K562 (cell line): ENCODE measurements at regions not wholly inside any gene's neighbourhood (a gene's known extent, or its start where the extent isn't known, plus 50 kb on each side); places are given as distances from the start of the nearest gene placed in this dataset.

ENCODE experiments used
- ATAC-seq: fragments of 200-7000 bp; cut with Tn5 transposase; 3 replicates; pipeline ENCODE4 v1.9.1; 2020; ENCODE audit warnings: moderate library complexity
- BruUV-seq: library from RNA; stranded (reverse); fragments of 400-500 nt; replicated peaks from 2 replicates; lab custom pipeline; 2021; lab: Mats Ljungman, UMichigan
- CTCF ChIA-PET: fragments of 300-600 bp; formaldehyde crosslinking; extraction: SDS; loops from one replicate; lab custom pipeline; 2021; ENCODE audit warnings: low intra/inter-chr PET ratio; lab: Yijun Ruan, JAX
- POLR2A ChIA-PET: fragments of 300-600, 350-650 bp; sonication (Branson Sonifier 250); formaldehyde crosslinking; extraction: SDS; loops from one replicate; lab custom pipeline; 2021; ENCODE audit warnings: antibody characterized with exemption, inconsistent platforms; lab: Yijun Ruan, JAX
- DNase-seq, 4 experiments: peaks; one replicate each; pipeline versions ENCODE4 v3.0.0 to v3.0.0-alpha.2; 2011 to 2018; ENCODE audit warnings: low spot score in 3 of 4, mixed read lengths in 3 of 4; ENCODE audit errors: extremely low read depth in 1 of 4
- FAIRE-seq: peaks from 2 replicates; lab custom pipeline; 2011; peaks lifted over from hg19 to GRCh38; lab: Jason Lieb, UNC
- H2AFZ ChIP-seq: 2 replicates; pipeline ENCODE4 v1.6.0; 2011; ENCODE audit warnings: low read depth, low read length, control low read depth, inconsistent platforms
- H3K27ac ChIP-seq: fragments of 200-600 bp; 3 replicates; pipeline ENCODE4 v1.8.0; 2011; ENCODE audit warnings: low read depth, mild to moderate bottlenecking, control low read depth, inconsistent platforms, low read length, moderate library complexity, mixed read lengths; ENCODE audit errors: extremely low read depth
- H3K27me3 ChIP-seq, 2 experiments: fragments of 300-600 bp in 1 of 2; 2 replicates in 1 of 2; 3 replicates in 1 of 2; pipeline versions ENCODE4 v1.6.0 to v1.8.0; 2011; ENCODE audit warnings: inconsistent platforms in 2 of 2, low read length in 2 of 2, mild to moderate bottlenecking in 1 of 2, mixed read lengths in 1 of 2, moderate library complexity in 1 of 2; ENCODE audit not compliant: control insufficient read depth in 2 of 2, insufficient read depth in 2 of 2
- H3K36me3 ChIP-seq: fragments of 300-600 bp; 3 replicates; pipeline ENCODE4 v1.8.0; 2011; ENCODE audit warnings: mild to moderate bottlenecking, low read length, inconsistent platforms; ENCODE audit not compliant: control insufficient read depth, insufficient read depth
- H3K4me1 ChIP-seq, 2 experiments: fragments of 200-600 bp in 1 of 2; replicated peaks in 1 of 2; 2 replicates in 1 of 2; 3 replicates in 1 of 2; pipeline versions ENCODE4 v1.5.1 to v1.8.0; 2011; ENCODE audit warnings: inconsistent platforms in 2 of 2, low read length in 2 of 2, mild to moderate bottlenecking in 1 of 2, mixed read lengths in 1 of 2, moderate library complexity in 1 of 2; ENCODE audit not compliant: control insufficient read depth in 2 of 2, insufficient read depth in 2 of 2
- H3K4me2 ChIP-seq: 2 replicates; pipeline ENCODE4 v1.6.1; 2011; ENCODE audit warnings: low read length, control low read depth, inconsistent platforms, mixed read lengths; ENCODE audit not compliant: insufficient read depth
- H3K4me3 ChIP-seq: fragments of 200-600 bp; sonication (generic), shearing (Covaris generic); 2 replicates; pipeline ENCODE4 v1.5.1; 2016; ENCODE audit warnings: control low read depth, inconsistent platforms
- H3K79me2 ChIP-seq: fragments of 200-600 bp; 3 replicates; pipeline ENCODE4 v1.8.0; 2011; ENCODE audit warnings: low read length, inconsistent platforms; ENCODE audit not compliant: control insufficient read depth, insufficient read depth
- H3K9ac ChIP-seq, 2 experiments: 2 replicates each; pipeline versions ENCODE4 v1.6.0 to v1.6.1; 2011; ENCODE audit warnings: low read depth in 2 of 2, low read length in 2 of 2, control low read depth in 1 of 2, inconsistent platforms in 1 of 2, mild to moderate bottlenecking in 1 of 2, mixed read lengths in 1 of 2; ENCODE audit not compliant: insufficient read depth in 1 of 2
- H3K9me1 ChIP-seq: one replicate; pipeline ENCODE4 v1.6.0; 2011; ENCODE audit warnings: inconsistent platforms, mild to moderate bottlenecking, low read length, moderate library complexity; ENCODE audit not compliant: control insufficient read depth, insufficient read depth
- H3K9me3 ChIP-seq: replicated peaks from 2 replicates; pipeline ENCODE4 v1.5.1; 2011; ENCODE audit warnings: low read depth, low read length, inconsistent platforms; ENCODE audit not compliant: control insufficient read depth, insufficient read depth
- H4K20me1 ChIP-seq: replicated peaks from 2 replicates; pipeline ENCODE4 v1.6.1; 2011; ENCODE audit warnings: low read length, inconsistent platforms, mixed read lengths; ENCODE audit not compliant: control insufficient read depth, insufficient read depth
- BCOR ChIP-seq: fragments of 450-650 bp; IDR thresholded peaks from 2 replicates; pipeline ENCODE4 v1.6.1; 2016
- EP400 ChIP-seq: fragments of 450-650 bp; IDR thresholded peaks from 2 replicates; pipeline ENCODE4 v1.6.1; 2017; ENCODE audit warnings: antibody characterized with exemption, mild to moderate bottlenecking, moderate library complexity
- ID3 ChIP-seq, 2 experiments: fragments of 250-450 bp in 1 of 2; fragments of 450-650 bp in 1 of 2; sonication (Bioruptor Pico) in 1 of 2; IDR thresholded peaks; 2 replicates each; pipeline versions ENCODE4 v1.6.1 to v1.8.0; 2016 to 2021; ENCODE audit warnings: mild to moderate bottlenecking in 2 of 2, moderate library complexity in 2 of 2, missing compliant biosample characterization in 1 of 2, missing genetic modification characterization in 1 of 2
- POLR2A ChIP-seq: fragments of 450-650 bp; conservative IDR thresholded peaks from 2 replicates; pipeline ENCODE4 v1.6.1; 2016
- SRF ChIP-seq, 2 experiments: fragments of 250-450, 450-650 bp in 1 of 2; sonication (Bioruptor Pico) in 1 of 2; sonication (generic) in 1 of 2; formaldehyde crosslinking; IDR thresholded peaks; 2 replicates each; pipeline versions ENCODE4 v1.5.0 to v1.5.1; 2020 to 2022; ENCODE audit warnings: mild to moderate bottlenecking in 1 of 2, missing genetic modification reagents in 1 of 2
- TCF7L2 ChIP-seq: fragments of 150-350 bp; IDR thresholded peaks from 2 replicates; pipeline ENCODE4 v1.6.1; 2016; ENCODE audit warnings: low read depth, mild to moderate bottlenecking, low read length, moderate library complexity
- U2AF1 ChIP-seq: fragments of 200-400 bp; formaldehyde crosslinking; optimal IDR thresholded peaks from 2 replicates; pipeline ENCODE3; 2017; ENCODE audit warnings: mild to moderate bottlenecking, low read depth, low read length, moderate library complexity
- ZKSCAN8 ChIP-seq: fragments of 200-800 bp; sonication (Bioruptor generic); IDR thresholded peaks from 2 replicates; pipeline ENCODE4 v1.6.1; 2016; ENCODE audit warnings: missing genetic modification characterization, missing compliant biosample characterization
- ZNF717 ChIP-seq: fragments of 250-450 bp; sonication (Bioruptor Pico); IDR thresholded peaks from 2 replicates; pipeline ENCODE4 v1.5.0; 2021
- ZNF75A ChIP-seq: fragments of 450-650 bp; formaldehyde crosslinking; IDR thresholded peaks from 2 replicates; pipeline ENCODE4 v1.4.0; 2020; ENCODE audit warnings: mild to moderate bottlenecking
- WGBS: fragments of 100-300 bp; shearing (Covaris generic); methylation state at CpG from one replicate; pipeline ENCODE4 v1.1.6; 2016; ENCODE audit warnings: low coverage, mixed read lengths; ENCODE audit not compliant: insufficient coverage; ENCODE audit errors: missing lambda C conversion rate; 5-methylcytosine and 5-hydroxymethylcytosine counted together
- in situ Hi-C: fragments of 300-500 bp; cut with MboI; formaldehyde crosslinking; loops from 4 replicates; pipeline ENCODE4 v1.15.0; 2018; ENCODE audit warnings: inconsistent platforms, mixed read lengths
- intact Hi-C: fragments of 100-400 bp; cut with micrococcal nuclease; formaldehyde crosslinking; loops from 2 replicates; pipeline ENCODE4 v1.14.2; 2022
- TF ChIP-seq, protein P1 (sequence below): fragments of 450-650 bp; formaldehyde crosslinking; IDR thresholded peaks from 2 replicates; pipeline ENCODE4 v1.4.0; 2022; ENCODE audit warnings: missing genetic modification characterization
- TF ChIP-seq, protein P2 (sequence below): fragments of 450-650 bp; IDR thresholded peaks from 2 replicates; pipeline ENCODE4 v1.6.1; 2017; ENCODE audit warnings: antibody characterized with exemption
- TF ChIP-seq, protein P3 (sequence below): fragments of 450-650 bp; IDR thresholded peaks from 2 replicates; pipeline ENCODE4 v1.6.1; 2016; ENCODE audit warnings: antibody characterized with exemption

GRCh38 chr2:116877944-116878343 lies 936.5 kb upstream of the DDX18 start:
- no TSS peak for BruUV-seq
- ChIA-PET CTCF (no interaction called here), POLR2A (no interaction called here)
- in situ Hi-C loops = no loop called here
- Histone ChIP-seq H3K9ac (no peak overlapping the region), H3K79me2 (no peaks in the 10 kb centered on the region), H3K27me3 (no peaks in the 10 kb centered on the region), H3K27ac (no peak overlapping the region), H3K9me3 (no peaks in the 10 kb centered on the region), H4K20me1 (no peaks in the 10 kb centered on the region), H3K4me1 (no peaks in the 10 kb centered on the region), H3K9me1 (no peaks in the 10 kb centered on the region), H3K4me2 (no peak overlapping the region), H2AFZ (no peak overlapping the region), H3K36me3 (no peaks in the 10 kb centered on the region), H3K4me3 (no peak overlapping the region)
- FAIRE-seq (no peak), DNase-seq (no peak), ATAC-seq (no peak)
- WGBS = 0% methylated on average over 2 of the region's 2 CpGs
- no peak for TF ChIP-seq TCF7L2
- TF ChIP-seq, protein P1, sequence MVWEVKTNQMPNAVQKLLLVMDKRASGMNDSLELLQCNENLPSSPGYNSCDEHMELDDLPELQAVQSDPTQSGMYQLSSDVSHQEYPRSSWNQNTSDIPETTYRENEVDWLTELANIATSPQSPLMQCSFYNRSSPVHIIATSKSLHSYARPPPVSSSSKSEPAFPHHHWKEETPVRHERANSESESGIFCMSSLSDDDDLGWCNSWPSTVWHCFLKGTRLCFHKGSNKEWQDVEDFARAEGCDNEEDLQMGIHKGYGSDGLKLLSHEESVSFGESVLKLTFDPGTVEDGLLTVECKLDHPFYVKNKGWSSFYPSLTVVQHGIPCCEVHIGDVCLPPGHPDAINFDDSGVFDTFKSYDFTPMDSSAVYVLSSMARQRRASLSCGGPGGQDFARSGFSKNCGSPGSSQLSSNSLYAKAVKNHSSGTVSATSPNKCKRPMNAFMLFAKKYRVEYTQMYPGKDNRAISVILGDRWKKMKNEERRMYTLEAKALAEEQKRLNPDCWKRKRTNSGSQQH (CRISPR knock-in tag) = no peak
- no peak for TF ChIP-seq ZNF75A (CRISPR knock-in tag)
- TF ChIP-seq BCOR = no peak
- no peak for TF ChIP-seq POLR2A
- TF ChIP-seq ZNF717 (CRISPR knock-in tag) = no peak
- no peak for TF ChIP-seq U2AF1
- TF ChIP-seq ZKSCAN8 (CRISPR knock-in tag) = no peak
- TF ChIP-seq, protein P2, sequence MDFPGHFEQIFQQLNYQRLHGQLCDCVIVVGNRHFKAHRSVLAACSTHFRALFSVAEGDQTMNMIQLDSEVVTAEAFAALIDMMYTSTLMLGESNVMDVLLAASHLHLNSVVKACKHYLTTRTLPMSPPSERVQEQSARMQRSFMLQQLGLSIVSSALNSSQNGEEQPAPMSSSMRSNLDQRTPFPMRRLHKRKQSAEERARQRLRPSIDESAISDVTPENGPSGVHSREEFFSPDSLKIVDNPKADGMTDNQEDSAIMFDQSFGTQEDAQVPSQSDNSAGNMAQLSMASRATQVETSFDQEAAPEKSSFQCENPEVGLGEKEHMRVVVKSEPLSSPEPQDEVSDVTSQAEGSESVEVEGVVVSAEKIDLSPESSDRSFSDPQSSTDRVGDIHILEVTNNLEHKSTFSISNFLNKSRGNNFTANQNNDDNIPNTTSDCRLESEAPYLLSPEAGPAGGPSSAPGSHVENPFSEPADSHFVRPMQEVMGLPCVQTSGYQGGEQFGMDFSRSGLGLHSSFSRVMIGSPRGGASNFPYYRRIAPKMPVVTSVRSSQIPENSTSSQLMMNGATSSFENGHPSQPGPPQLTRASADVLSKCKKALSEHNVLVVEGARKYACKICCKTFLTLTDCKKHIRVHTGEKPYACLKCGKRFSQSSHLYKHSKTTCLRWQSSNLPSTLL = no peak
- TF ChIP-seq, protein P3, sequence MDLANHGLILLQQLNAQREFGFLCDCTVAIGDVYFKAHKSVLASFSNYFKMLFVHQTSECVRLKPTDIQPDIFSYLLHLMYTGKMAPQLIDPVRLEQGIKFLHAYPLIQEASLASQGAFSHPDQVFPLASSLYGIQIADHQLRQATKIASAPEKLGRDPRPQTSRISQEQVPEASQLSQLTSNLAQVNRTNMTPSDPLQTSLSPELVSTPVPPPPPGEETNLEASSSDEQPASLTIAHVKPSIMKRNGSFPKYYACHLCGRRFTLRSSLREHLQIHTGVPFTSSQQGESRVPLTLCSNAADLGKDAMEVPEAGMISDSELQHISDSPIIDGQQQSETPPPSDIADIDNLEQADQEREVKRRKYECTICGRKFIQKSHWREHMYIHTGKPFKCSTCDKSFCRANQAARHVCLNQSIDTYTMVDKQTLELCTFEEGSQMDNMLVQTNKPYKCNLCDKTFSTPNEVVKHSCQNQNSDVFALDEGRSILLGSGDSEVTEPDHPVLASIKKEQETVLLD = no peak
- TF ChIP-seq EP400 = no peak
- TF ChIP-seq SRF (CRISPR knock-in tag; IDR thresholded peaks at IDR 0.05) = no peak
- no peak for TF ChIP-seq ID3 (CRISPR knock-in tag; IDR thresholded peaks at IDR 0.05)
- no peak for TF ChIP-seq ID3 (tag; IDR thresholded peaks at IDR 0.05)
- intact Hi-C loops = no loop called here
